Vagina (tissue), 2 donors: ENCODE measurements at regions not wholly inside any gene's neighbourhood (a gene's known extent, or its start where the extent isn't known, plus 50 kb on each side); places are given as distances from the start of the nearest gene placed in this dataset.

Experiments used
- POLR2A ChIP-seq, 2 donors: fragments of 450-650 bp; IDR thresholded peaks; one replicate each; pipeline ENCODE4 v1.6.1; 2017; ENCODE audit warnings: antibody characterized with exemption in 2 of 2, mild to moderate bottlenecking in 2 of 2, moderate library complexity in 2 of 2
- POLR2AphosphoS5 ChIP-seq, 2 donors: sonication (generic); formaldehyde crosslinking; IDR thresholded peaks; one replicate each; pipeline ENCODE4 v1.9.0; 2017; ENCODE audit warnings: antibody characterized with exemption in 2 of 2, mild to moderate bottlenecking in 2 of 2, low read depth in 1 of 2; ENCODE audit not compliant: insufficient read depth in 1 of 2
- TF ChIP-seq, protein P1 (sequence below), 3 experiments: fragments of 450-650 bp in 2 of 3; fragments of 200-600 bp in 1 of 3; sonication (generic) in 1 of 3; IDR thresholded peaks; one replicate each; pipeline ENCODE4 v1.5.1; 2017 to 2019; ENCODE audit warnings: antibody characterized with exemption in 3 of 3, mild to moderate bottlenecking in 2 of 3, moderate library complexity in 2 of 3

DNA sequence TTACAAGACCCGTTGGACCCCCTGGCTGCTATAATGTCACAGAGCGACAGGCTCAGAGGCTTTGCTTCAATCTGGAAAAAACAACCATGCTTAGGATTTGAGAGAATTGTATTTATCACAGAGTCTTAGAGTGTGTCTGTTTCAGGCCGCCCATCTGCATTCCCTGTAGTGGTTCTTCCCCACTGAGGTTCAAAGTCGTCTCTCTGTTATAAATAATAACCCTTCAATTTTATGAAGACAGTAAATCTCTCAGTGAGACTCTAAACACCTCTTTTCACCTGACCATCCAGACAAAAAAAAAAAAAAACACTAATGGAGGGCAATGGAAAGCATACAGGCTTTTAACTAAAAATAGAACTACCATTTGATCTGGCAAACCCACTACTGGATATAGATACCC lies 565.4 kb upstream of the AUTS2 start:
- TF ChIP-seq POLR2AphosphoS5 (IDR thresholded peaks at IDR 0.05; ENCODE audit: insufficient read depth in 1 of 2, low read depth in 1 of 2), result no peak
- TF ChIP-seq, protein P1, sequence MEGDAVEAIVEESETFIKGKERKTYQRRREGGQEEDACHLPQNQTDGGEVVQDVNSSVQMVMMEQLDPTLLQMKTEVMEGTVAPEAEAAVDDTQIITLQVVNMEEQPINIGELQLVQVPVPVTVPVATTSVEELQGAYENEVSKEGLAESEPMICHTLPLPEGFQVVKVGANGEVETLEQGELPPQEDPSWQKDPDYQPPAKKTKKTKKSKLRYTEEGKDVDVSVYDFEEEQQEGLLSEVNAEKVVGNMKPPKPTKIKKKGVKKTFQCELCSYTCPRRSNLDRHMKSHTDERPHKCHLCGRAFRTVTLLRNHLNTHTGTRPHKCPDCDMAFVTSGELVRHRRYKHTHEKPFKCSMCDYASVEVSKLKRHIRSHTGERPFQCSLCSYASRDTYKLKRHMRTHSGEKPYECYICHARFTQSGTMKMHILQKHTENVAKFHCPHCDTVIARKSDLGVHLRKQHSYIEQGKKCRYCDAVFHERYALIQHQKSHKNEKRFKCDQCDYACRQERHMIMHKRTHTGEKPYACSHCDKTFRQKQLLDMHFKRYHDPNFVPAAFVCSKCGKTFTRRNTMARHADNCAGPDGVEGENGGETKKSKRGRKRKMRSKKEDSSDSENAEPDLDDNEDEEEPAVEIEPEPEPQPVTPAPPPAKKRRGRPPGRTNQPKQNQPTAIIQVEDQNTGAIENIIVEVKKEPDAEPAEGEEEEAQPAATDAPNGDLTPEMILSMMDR (IDR thresholded peaks at IDR 0.05), result no peak
- TF ChIP-seq POLR2A (IDR thresholded peaks at IDR 0.05), result no peak
